Stimulated activated CD4-positive, alpha-beta T cell treated with anti-CD3 and anti-CD28 coated beads, Interleukin-2, amount 100 ng/mL, for 4 hours (primary cell): ENCODE measurements at regions not wholly inside any gene's neighbourhood (a gene's known extent, or its start where the extent isn't known, plus 50 kb on each side); places are given as distances from the start of the nearest gene placed in this dataset.

Source experiments
- DNase-seq: peaks from one replicate; pipeline ENCODE4 v3.0.0-alpha.2; 2020; ENCODE audit warnings: low read depth

DNA sequence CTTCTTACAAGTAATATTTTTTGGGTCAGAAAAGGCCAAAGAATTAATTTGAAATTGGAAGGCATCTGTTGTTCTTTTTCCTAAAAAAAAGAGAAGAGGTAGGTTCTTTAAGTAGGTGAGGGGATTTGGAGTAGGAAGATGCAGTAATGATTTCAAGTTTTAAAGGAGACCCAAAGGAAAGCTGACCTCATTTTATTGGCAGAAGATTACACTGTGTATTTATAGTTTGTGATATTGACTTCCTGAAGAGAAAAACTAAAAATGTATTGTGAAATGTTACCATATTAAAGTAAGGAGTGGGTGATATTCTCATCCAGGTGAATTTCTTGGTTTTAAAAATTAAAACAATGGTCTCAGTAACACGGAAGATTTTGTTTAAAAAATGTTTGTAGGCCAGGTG is 56.6 kb upstream of the CELF2 start:
- DNase-seq: no peak

DNA sequence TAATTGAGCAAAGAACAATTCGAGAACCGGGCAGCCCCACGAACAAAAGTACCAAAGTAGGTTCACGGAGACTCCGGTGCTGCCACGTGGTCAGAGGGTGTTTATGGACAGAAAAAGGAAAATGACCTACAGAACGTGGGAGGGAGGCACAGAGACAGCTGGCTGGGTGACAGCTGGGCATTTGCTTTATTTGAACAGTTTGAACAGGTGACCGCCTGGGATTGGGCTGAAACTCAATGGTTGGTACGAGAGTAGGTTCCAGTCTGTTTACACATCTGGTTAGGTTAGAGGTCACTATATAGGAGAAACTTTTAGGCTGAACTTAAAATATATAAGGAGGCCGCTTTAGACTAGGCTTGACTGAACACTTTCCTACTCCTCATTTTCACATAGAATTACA is 50.6 kb upstream of the CELF2 start:
- no peak for DNase-seq

DNA sequence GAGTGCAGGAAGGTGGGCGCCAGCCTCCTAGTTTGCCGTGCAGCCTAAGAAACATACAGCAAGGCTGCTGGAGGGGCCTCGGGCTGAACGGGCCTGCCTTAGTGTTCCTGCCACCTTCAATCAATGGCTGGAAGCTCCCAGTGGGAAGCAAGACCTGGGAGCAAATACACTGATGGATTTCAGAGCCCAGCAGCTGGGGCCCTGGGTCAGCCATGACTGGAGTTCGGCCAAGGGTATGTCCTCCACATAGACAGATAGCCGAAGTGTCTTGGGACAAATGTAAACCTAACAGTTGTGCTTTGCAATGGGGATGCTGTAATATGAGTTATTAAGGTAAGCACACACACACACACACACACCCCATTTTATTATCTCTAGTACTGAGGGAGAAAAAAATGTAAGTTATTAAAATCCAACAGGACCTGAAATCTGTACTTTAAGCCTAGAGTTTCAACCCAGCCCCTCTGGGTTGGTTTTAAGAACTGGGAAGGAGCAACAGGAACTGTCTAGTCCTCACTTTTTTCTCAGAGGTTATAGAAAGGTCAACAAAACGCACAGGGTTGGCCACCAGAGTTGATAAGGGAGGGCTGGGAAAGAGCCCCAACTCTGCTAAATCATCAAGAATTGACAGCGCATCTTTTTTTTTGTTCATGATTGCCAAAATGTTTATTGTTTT is 50.0 kb upstream of the CELF2 start:
- DNase-seq: no peak
